Daoy (cell line): ENCODE measurements at regions not wholly inside any gene's neighbourhood (a gene's known extent, or its start where the extent isn't known, plus 50 kb on each side); places are given as distances from the start of the nearest gene placed in this dataset.
"Not testable (repeated sequence)": the region's sequence is repeated elsewhere in the genome, so short reads cannot be mapped to it uniquely, and the experiment has no call there.

Source experiments
- DNase-seq: peaks from one replicate; pipeline ENCODE4 v3.0.0-alpha.2; 2015; ENCODE audit warnings: low read depth

- DNase-seq = no peak
Measured at GRCh38 chr9:13443346-13444244, 164.1 kb upstream of the MPDZ start.

- DNase-seq = no peak
Measured at GRCh38 chr9:13439685-13440476, 160.4 kb upstream of the MPDZ start.

GRCh38 chr9:13437866-13438265, 158.4 kb upstream of the MPDZ start:
- no peak for DNase-seq

GRCh38 chr9:13436591-13436990, 157.1 kb upstream of the MPDZ start:
- DNase-seq = no peak

GRCh38 chr9:13433453-13433852, 154.0 kb upstream of the MPDZ start:
- not testable (repeated sequence) for DNase-seq

GRCh38 chr9:13432904-13433303, 153.4 kb upstream of the MPDZ start:
- DNase-seq = peak; percentile 21

- no peak for DNase-seq
Measured at GRCh38 chr9:13431692-13432091, 152.2 kb upstream of the MPDZ start.

- no peak for DNase-seq
Measured at GRCh38 chr9:13431222-13431536, 151.7 kb upstream of the MPDZ start.

GRCh38 chr9:13430368-13431221, 151.1 kb upstream of the MPDZ start:
- no peak for DNase-seq

- no peak for DNase-seq
Measured at GRCh38 chr9:13429301-13430190, 150.1 kb upstream of the MPDZ start.

GRCh38 chr9:13428766-13429165, 149.3 kb upstream of the MPDZ start:
- no peak for DNase-seq

- DNase-seq = peak; percentile 51
Measured at GRCh38 chr9:13427587-13427986, 148.1 kb upstream of the MPDZ start.

- no peak for DNase-seq
Measured at GRCh38 chr9:13426606-13427005, 147.1 kb upstream of the MPDZ start.

GRCh38 chr9:13424872-13425271, 145.4 kb upstream of the MPDZ start:
- DNase-seq = no peak

- no peak for DNase-seq
Measured at GRCh38 chr9:13424204-13424603, 144.7 kb upstream of the MPDZ start.

GRCh38 chr9:13414349-13414748, 134.9 kb upstream of the MPDZ start:
- no peak for DNase-seq

GRCh38 chr9:13412331-13412730, 132.8 kb upstream of the MPDZ start:
- no peak for DNase-seq

GRCh38 chr9:13411791-13412190, 132.3 kb upstream of the MPDZ start:
- no peak for DNase-seq

GRCh38 chr9:13410566-13411031, 131.1 kb upstream of the MPDZ start:
- DNase-seq = peak; percentile 74

- no peak for DNase-seq
Measured at GRCh38 chr9:13397661-13398060, 118.2 kb upstream of the MPDZ start.

- no peak for DNase-seq
Measured at GRCh38 chr9:13397220-13397619, 117.7 kb upstream of the MPDZ start.
